HG02678 (cell line): ENCODE measurements at regions not wholly inside any gene's neighbourhood (a gene's known extent, or its start where the extent isn't known, plus 50 kb on each side); places are given as distances from the start of the nearest gene placed in this dataset.

ENCODE experiments used
- ATAC-seq: cut with Tn5 transposase; IDR thresholded peaks from one replicate; pipeline ENCODE4 v1.9.1; 2021; ENCODE audit warnings: mild to moderate bottlenecking, moderate library complexity; ENCODE audit not compliant: unreplicated experiment

- ATAC-seq = no peak
Observed at GRCh38 chrY:8553614-8554013, 783.6 kb upstream of the TSPY4 start.

- ATAC-seq = no peak
Observed at GRCh38 chrY:8561385-8561784, 775.9 kb upstream of the TSPY4 start.

- no peak for ATAC-seq
Observed at GRCh38 chrY:8562456-8563090, 774.7 kb upstream of the TSPY4 start.

- ATAC-seq = no peak
Observed at GRCh38 chrY:8564421-8564820, 772.8 kb upstream of the TSPY4 start.

GRCh38 chrY:8566198-8566597 is 771.1 kb upstream of the TSPY4 start:
- no peak for ATAC-seq

- no peak for ATAC-seq
Observed at GRCh38 chrY:8570384-8570783, 766.9 kb upstream of the TSPY4 start.

GRCh38 chrY:8572916-8573315 is 764.3 kb upstream of the TSPY4 start:
- ATAC-seq = no peak

- no peak for ATAC-seq
Observed at GRCh38 chrY:8582277-8582850, 754.9 kb upstream of the TSPY4 start.

GRCh38 chrY:8583191-8583590 is 754.1 kb upstream of the TSPY4 start:
- no peak for ATAC-seq

- no peak for ATAC-seq
Observed at GRCh38 chrY:8590641-8591040, 746.6 kb upstream of the TSPY4 start.

- no peak for ATAC-seq
Observed at GRCh38 chrY:8591821-8592516, 745.3 kb upstream of the TSPY4 start.

- no peak for ATAC-seq
Observed at GRCh38 chrY:8594657-8595056, 742.6 kb upstream of the TSPY4 start.

- no peak for ATAC-seq
Observed at GRCh38 chrY:8599141-8599540, 738.1 kb upstream of the TSPY4 start.

GRCh38 chrY:8610620-8611019 is 726.6 kb upstream of the TSPY4 start:
- no peak for ATAC-seq

GRCh38 chrY:8611815-8612214 is 725.4 kb upstream of the TSPY4 start:
- ATAC-seq = no peak

GRCh38 chrY:8618302-8618701 is 719.0 kb upstream of the TSPY4 start:
- ATAC-seq = no peak

- ATAC-seq = no peak
Observed at GRCh38 chrY:8622156-8622555, 715.1 kb upstream of the TSPY4 start.

GRCh38 chrY:8622856-8623255 is 714.4 kb upstream of the TSPY4 start:
- ATAC-seq = no peak

GRCh38 chrY:8629636-8630035 is 707.6 kb upstream of the TSPY4 start:
- ATAC-seq = no peak

- no peak for ATAC-seq
Observed at GRCh38 chrY:8638111-8638510, 699.2 kb upstream of the TSPY4 start.

- ATAC-seq = no peak
Observed at GRCh38 chrY:8644926-8645325, 692.3 kb upstream of the TSPY4 start.

- ATAC-seq = no peak
Observed at GRCh38 chrY:8652445-8652844, 684.8 kb upstream of the TSPY4 start.
